ENCODE measurements at regions not wholly inside any gene's neighbourhood (a gene's known extent, or its start where the extent isn't known, plus 50 kb on each side); places are given as distances from the start of the nearest gene placed in this dataset.

- H3K27me3 ChIP-seq (ENCODE audit: insufficient read depth, low read depth, low read length), result no peaks in the 10 kb centered on the region
- TF ChIP-seq EP300 (conservative IDR thresholded peaks at IDR 0.05; ENCODE audit: poor library complexity, severe bottlenecking) (no peak), POLR2AphosphoS5 (IDR thresholded peaks at IDR 0.05) (no peak), MXI1 (conservative IDR thresholded peaks at IDR 0.05; ENCODE audit: poor library complexity, severe bottlenecking) (no peak), REST (IDR thresholded peaks at IDR 0.05; ENCODE audit: borderline replicate concordance) (no peak), SMC3 (conservative IDR thresholded peaks at IDR 0.05; ENCODE audit: poor library complexity) (no peak), RAD21 (conservative IDR thresholded peaks at IDR 0.05) (no peak), TAF1 (IDR thresholded peaks at IDR 0.05; ENCODE audit: low read depth) (no peak), CTCF (IDR thresholded peaks at IDR 0.05; ENCODE audit: poor library complexity, severe bottlenecking) (no peak), EZH2 (IDR thresholded peaks at IDR 0.05; ENCODE audit: borderline replicate concordance, insufficient read depth, low read length, poor library complexity, severe bottlenecking) (no peak)
- H3K9ac ChIP-seq (ENCODE audit: low read length), result no peak overlapping the region
- no peaks in the 10 kb centered on the region for H3K36me3 ChIP-seq (ENCODE audit: insufficient read depth, low read length)
- no peak overlapping the region for H3K4me2 ChIP-seq (ENCODE audit: low read length)
- no peaks in the 10 kb centered on the region for H3K9me2 ChIP-seq (ENCODE audit: insufficient read depth, low read length)
- no peaks in the 10 kb centered on the region for H3F3A ChIP-seq (ENCODE audit: insufficient read depth, low read length, poor library complexity, severe bottlenecking)
- no peak overlapping the region for H2AFZ ChIP-seq (ENCODE audit: low read depth, low read length)
- H4K20me1 ChIP-seq (ENCODE audit: insufficient read depth), result no peaks in the 10 kb centered on the region
- H3K79me2 ChIP-seq (replicated peaks; ENCODE audit: insufficient read depth, low read length), result no peaks in the 10 kb centered on the region
- H3K27ac ChIP-seq (ENCODE audit: low read length), result no peak overlapping the region
- H3K4me3 ChIP-seq (ENCODE audit: low read length), result no peak overlapping the region
- no peaks in the 10 kb centered on the region for H3K9me3 ChIP-seq (ENCODE audit: low read length)
These were observed 122.0 kb upstream of the AHR start for GRCh38 chr7:17176371-17177032.

- Histone ChIP-seq H3K79me2 (replicated peaks; ENCODE audit: insufficient read depth, low read length) (no peaks in the 10 kb centered on the region), H3K9me3 (ENCODE audit: low read length) (no peaks in the 10 kb centered on the region), H2AFZ (ENCODE audit: low read depth, low read length) (no peak overlapping the region), H3K9ac (ENCODE audit: low read length) (no peak overlapping the region), H3K36me3 (ENCODE audit: insufficient read depth, low read length) (no peaks in the 10 kb centered on the region), H3K9me2 (ENCODE audit: insufficient read depth, low read length) (no peaks in the 10 kb centered on the region), H3K4me3 (ENCODE audit: low read length) (no peak overlapping the region), H3K27ac (ENCODE audit: low read length) (no peak overlapping the region), H3K27me3 (ENCODE audit: insufficient read depth, low read depth, low read length) (no peaks in the 10 kb centered on the region), H3F3A (ENCODE audit: insufficient read depth, low read length, poor library complexity, severe bottlenecking) (no peaks in the 10 kb centered on the region), H4K20me1 (ENCODE audit: insufficient read depth) (no peaks in the 10 kb centered on the region), H3K4me2 (ENCODE audit: low read length) (no peak overlapping the region)
- TF ChIP-seq POLR2AphosphoS5 (IDR thresholded peaks at IDR 0.05) (no peak), REST (IDR thresholded peaks at IDR 0.05; ENCODE audit: borderline replicate concordance) (no peak), CTCF (IDR thresholded peaks at IDR 0.05; ENCODE audit: poor library complexity, severe bottlenecking) (no peak), SMC3 (conservative IDR thresholded peaks at IDR 0.05; ENCODE audit: poor library complexity) (no peak), RAD21 (conservative IDR thresholded peaks at IDR 0.05) (no peak), TAF1 (IDR thresholded peaks at IDR 0.05; ENCODE audit: low read depth) (no peak), EP300 (conservative IDR thresholded peaks at IDR 0.05; ENCODE audit: poor library complexity, severe bottlenecking) (no peak), EZH2 (IDR thresholded peaks at IDR 0.05; ENCODE audit: borderline replicate concordance, insufficient read depth, low read length, poor library complexity, severe bottlenecking) (no peak), MXI1 (conservative IDR thresholded peaks at IDR 0.05; ENCODE audit: poor library complexity, severe bottlenecking) (no peak)
These were observed 119.9 kb upstream of the AHR start for GRCh38 chr7:17178545-17178944.

All from neural cell (in vitro differentiated cells).